ENCODE measurements at regions not wholly inside any gene's neighbourhood (a gene's known extent, or its start where the extent isn't known, plus 50 kb on each side); places are given as distances from the start of the nearest gene placed in this dataset.

- no peak overlapping the region for H3K27ac Mint-ChIP-seq
- ATAC-seq (no peak), DNase-seq (ENCODE audit: low spot score) (no peak)
- H3K4me1 Mint-ChIP-seq, result 0 out of 2 replicates have a peak, but pooled peaks cover 2% of the 10 kb centered on the region
- ChIA-PET POLR2A (no interaction called here), CTCF (no interaction called here)
- no peaks in the 10 kb centered on the region for H3K27me3 Mint-ChIP-seq (ENCODE audit: low read depth)
- peaks cover 4% of the 10 kb centered on the region for H3K9me3 Mint-ChIP-seq
- H3K4me3 Mint-ChIP-seq, result no peak overlapping the region
- H3K36me3 Mint-ChIP-seq, result peaks cover 2% of the 10 kb centered on the region; the same call in 1 of the 2 replicates
- no peak for TF ChIP-seq ZNF512 (CRISPR knock-in tag; IDR thresholded peaks at IDR 0.05; ENCODE audit: borderline replicate concordance)
- no peak for TF ChIP-seq ATF3 (CRISPR knock-in tag; conservative IDR thresholded peaks at IDR 0.05)
- TF ChIP-seq ZNF423 (CRISPR knock-in tag; IDR thresholded peaks at IDR 0.05), result no peak
- no peak for TF ChIP-seq SMAD3 (CRISPR knock-in tag; IDR thresholded peaks at IDR 0.05; ENCODE audit: borderline replicate concordance)
- TF ChIP-seq FOXJ3 (CRISPR knock-in tag; IDR thresholded peaks at IDR 0.05; ENCODE audit: borderline replicate concordance), result no peak
- no peak for TF ChIP-seq ATF1 (CRISPR knock-in tag; IDR thresholded peaks at IDR 0.05)
- no peak for TF ChIP-seq ZNF121 (CRISPR knock-in tag; IDR thresholded peaks at IDR 0.05)
- TF ChIP-seq NR2C2 (CRISPR knock-in tag; IDR thresholded peaks at IDR 0.05), result no peak
- TF ChIP-seq IRF2 (CRISPR knock-in tag; IDR thresholded peaks at IDR 0.05; ENCODE audit: borderline replicate concordance, low read depth), result no peak
- TF ChIP-seq ZSCAN18 (CRISPR knock-in tag; IDR thresholded peaks at IDR 0.05), result no peak
These were observed 73.6 kb downstream of the KCNJ2 start for GRCh38 chr17:70242781-70243437.

- Mint-ChIP-seq H3K27me3 (ENCODE audit: low read depth) (no peaks in the 10 kb centered on the region), H3K4me1 (no peaks in the 10 kb centered on the region), H3K4me3 (no peak overlapping the region), H3K9me3 (peaks cover 13% of the 10 kb centered on the region), H3K36me3 (peaks cover 3% of the 10 kb centered on the region; the same call in 1 of the 2 replicates), H3K27ac (no peak overlapping the region)
- TF ChIP-seq ATF3 (CRISPR knock-in tag; conservative IDR thresholded peaks at IDR 0.05), result no peak
- TF ChIP-seq ATF6 (CRISPR knock-in tag; IDR thresholded peaks at IDR 0.05), result no peak
- no peak for TF ChIP-seq SMAD4 (CRISPR knock-in tag; IDR thresholded peaks at IDR 0.05)
- no peak for TF ChIP-seq ZNF317 (CRISPR knock-in tag; IDR thresholded peaks at IDR 0.05; ENCODE audit: borderline replicate concordance, low read depth)
- TF ChIP-seq NR2C2 (CRISPR knock-in tag; IDR thresholded peaks at IDR 0.05), result no peak
- no peak for TF ChIP-seq ZNF425 (CRISPR knock-in tag; conservative IDR thresholded peaks at IDR 0.05)
- TF ChIP-seq JAZF1 (CRISPR knock-in tag; IDR thresholded peaks at IDR 0.05), result no peak
- TF ChIP-seq ATF2 (CRISPR knock-in tag; IDR thresholded peaks at IDR 0.05; ENCODE audit: borderline replicate concordance, low read depth), result no peak
- no peak for TF ChIP-seq ZNF232 (CRISPR knock-in tag; IDR thresholded peaks at IDR 0.05)
- TF ChIP-seq CREB1 (CRISPR knock-in tag; IDR thresholded peaks at IDR 0.05), result no peak
- TF ChIP-seq CBFB (CRISPR knock-in tag; IDR thresholded peaks at IDR 0.05; ENCODE audit: low read depth), result no peak
- TF ChIP-seq RORB (CRISPR knock-in tag; IDR thresholded peaks at IDR 0.05), result no peak
- no peak for TF ChIP-seq ESRRA (CRISPR knock-in tag; IDR thresholded peaks at IDR 0.05; ENCODE audit: borderline replicate concordance)
- TF ChIP-seq ZNF138 (CRISPR knock-in tag; conservative IDR thresholded peaks at IDR 0.05), result no peak
- TF ChIP-seq ZNF512 (CRISPR knock-in tag; IDR thresholded peaks at IDR 0.05; ENCODE audit: borderline replicate concordance), result no peak
- ChIA-PET CTCF (no interaction called here), POLR2A (no interaction called here)
- no peak for ATAC-seq
- no peak for DNase-seq (ENCODE audit: low spot score)
These were observed 82.4 kb downstream of the KCNJ2 start for GRCh38 chr17:70251706-70252105.
